Stimulated activated naive CD8-positive, alpha-beta T cell treated with anti-CD3 and anti-CD28 coated beads, Interleukin-15, amount 100 ng/mL, for 72 hours (primary cell): ENCODE measurements at regions not wholly inside any gene's neighbourhood (a gene's known extent, or its start where the extent isn't known, plus 50 kb on each side); places are given as distances from the start of the nearest gene placed in this dataset.

ENCODE experiments used
- ATAC-seq: fragments of 150-1000 bp; cut with Tn5 transposase; 2 replicates; pipeline ENCODE4 v1.10.0; 2021; ENCODE audit warnings: mild to moderate bottlenecking, moderate library complexity
- DNase-seq, 2 donors: peaks; one replicate each; pipeline ENCODE4 v3.0.0; 2021 to 2022
- H3K27ac Mint-ChIP-seq, 2 donors: one replicate each; pipeline ENCODE4 v1.8.0; 2022; ENCODE audit warnings: mild to moderate bottlenecking in 2 of 2, mixed read lengths in 2 of 2, moderate library complexity in 2 of 2
- H3K27me3 Mint-ChIP-seq: one replicate; pipeline ENCODE4 v1.8.0; 2022; ENCODE audit warnings: mixed read lengths
- H3K4me1 Mint-ChIP-seq: one replicate; pipeline ENCODE4 v1.8.0; 2022; ENCODE audit warnings: mild to moderate bottlenecking, mixed read lengths
- H3K4me3 Mint-ChIP-seq, 2 donors: one replicate each; pipeline ENCODE4 v1.8.0; 2022; ENCODE audit warnings: mild to moderate bottlenecking in 2 of 2, mixed read lengths in 2 of 2, moderate library complexity in 1 of 2
- H3K9me3 Mint-ChIP-seq, 2 donors: one replicate each; pipeline ENCODE4 v1.8.0; 2022; ENCODE audit warnings: mixed read lengths in 2 of 2

DNA sequence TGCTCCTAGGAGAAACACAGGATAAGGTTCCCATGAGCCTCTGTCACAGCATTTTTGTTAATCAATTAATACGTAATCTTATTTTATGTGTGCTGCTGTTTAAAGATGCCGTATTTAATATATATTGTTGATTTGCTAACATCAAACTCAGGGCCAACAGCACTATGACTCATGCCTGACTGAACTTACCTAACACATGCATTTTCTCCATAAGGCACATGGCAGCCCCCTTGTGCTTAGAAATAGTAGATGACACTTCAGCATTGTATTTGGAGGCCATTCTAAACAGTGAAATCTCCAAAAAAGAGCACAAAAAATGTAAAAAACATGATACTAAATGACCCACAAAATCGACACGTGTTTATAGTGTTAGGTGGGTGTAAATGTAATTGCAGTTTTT, 314.8 kb downstream of the MYCN start:
- ATAC-seq (no peak), DNase-seq (no peak)
- Mint-ChIP-seq H3K27ac (no peak overlapping the region), H3K4me1 (peaks cover 19% of the 10 kb centered on the region), H3K27me3 (peaks cover 25% of the 10 kb centered on the region), H3K4me3 (no peak overlapping the region), H3K9me3 (no peaks in the 10 kb centered on the region)

GRCh38 chr2:16254356-16254965, 314.1 kb downstream of the MYCN start:
- DNase-seq = no peak
- ATAC-seq = no peak
- H3K27ac Mint-ChIP-seq = no peak overlapping the region
- H3K27me3 Mint-ChIP-seq = peaks cover 27% of the 10 kb centered on the region
- no peak overlapping the region for H3K4me3 Mint-ChIP-seq
- H3K4me1 Mint-ChIP-seq = peaks cover 19% of the 10 kb centered on the region
- no peaks in the 10 kb centered on the region for H3K9me3 Mint-ChIP-seq

GRCh38 chr2:16253291-16253690, 312.9 kb downstream of the MYCN start:
- DNase-seq (no peak), ATAC-seq (no peak)
- Mint-ChIP-seq H3K4me3 (no peak overlapping the region), H3K27me3 (peaks cover 28% of the 10 kb centered on the region), H3K4me1 (peaks cover 18% of the 10 kb centered on the region), H3K27ac (no peak overlapping the region), H3K9me3 (no peaks in the 10 kb centered on the region)

DNA sequence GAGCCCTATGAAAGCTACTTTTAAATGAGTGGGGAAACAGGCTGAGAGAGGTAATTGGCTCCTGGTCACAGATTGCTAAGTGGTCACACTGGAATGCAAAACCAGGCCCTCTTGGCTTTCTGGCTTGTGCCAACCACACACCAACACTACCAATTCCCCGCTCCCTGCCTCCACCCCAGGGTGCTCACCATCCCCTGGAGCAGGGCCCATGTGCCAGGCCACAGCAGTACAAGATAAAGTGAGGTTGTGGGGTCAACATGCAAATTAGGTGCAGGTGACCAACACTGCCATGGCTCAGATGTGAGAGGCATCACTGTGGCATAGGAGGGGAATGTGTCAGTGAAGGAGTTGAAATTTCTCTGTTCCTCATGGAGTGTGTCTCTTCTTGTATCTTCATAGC, 312.5 kb downstream of the MYCN start:
- H3K27me3 Mint-ChIP-seq = peaks cover 24% of the 10 kb centered on the region
- ATAC-seq (no peak), DNase-seq (no peak)
- H3K9me3 Mint-ChIP-seq = no peaks in the 10 kb centered on the region
- no peak overlapping the region for H3K27ac Mint-ChIP-seq
- no peak overlapping the region for H3K4me3 Mint-ChIP-seq
- peaks cover 14% of the 10 kb centered on the region for H3K4me1 Mint-ChIP-seq

DNA sequence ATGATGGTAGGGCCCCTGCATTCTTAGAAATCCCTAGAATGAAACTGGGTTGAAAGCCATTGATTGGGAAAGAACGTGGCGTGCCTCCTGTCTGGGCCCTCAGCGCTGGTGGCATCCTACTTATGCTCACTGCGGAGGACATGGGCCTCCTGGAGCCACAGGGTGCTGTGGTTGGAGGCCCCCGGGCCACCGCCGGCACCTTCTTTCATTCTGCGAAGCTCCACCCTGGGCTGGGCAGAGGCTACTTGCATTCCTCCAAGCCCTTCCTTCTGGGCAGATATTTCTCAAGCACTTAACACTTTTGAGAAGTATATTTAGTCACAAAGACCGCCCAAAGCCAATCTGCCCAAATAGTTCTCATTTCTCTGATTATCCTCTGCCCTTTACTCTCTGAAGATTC, 311.9 kb downstream of the MYCN start:
- no peak for ATAC-seq

DNA sequence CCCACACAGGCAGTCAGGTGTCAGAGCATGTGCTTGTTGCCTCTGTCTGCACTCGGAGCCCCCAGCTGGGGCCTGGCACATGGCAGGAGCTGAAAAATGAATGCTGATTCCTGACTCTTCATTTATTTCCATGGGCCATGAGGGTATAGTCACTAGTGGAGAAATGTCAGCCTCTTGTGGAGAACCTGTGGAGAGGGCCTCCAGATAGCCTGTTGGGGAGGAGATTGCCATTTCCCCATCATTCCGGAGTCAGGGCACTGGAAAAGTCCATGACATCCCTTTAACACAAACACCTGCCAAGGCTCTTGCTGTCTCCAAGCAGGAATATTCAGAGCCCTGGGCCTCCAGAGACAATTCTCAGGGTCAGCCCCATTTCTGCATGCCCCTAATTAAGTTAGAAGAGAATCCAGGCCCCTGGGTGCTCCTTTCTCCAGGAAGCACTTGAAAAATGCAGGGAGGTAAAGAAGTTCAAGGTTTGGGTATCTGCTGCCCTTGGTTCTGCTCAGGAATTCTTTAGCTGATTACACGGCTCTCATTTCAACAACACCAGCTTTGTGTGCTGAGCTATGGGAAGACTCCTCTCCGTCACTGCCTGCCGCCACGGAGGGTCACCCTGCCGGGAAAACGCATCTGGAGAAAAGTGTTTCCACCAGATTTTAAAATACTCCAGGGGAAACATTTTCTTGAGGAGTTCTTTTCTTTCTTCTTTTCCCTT, 311.3 kb downstream of the MYCN start:
- peaks cover 20% of the 10 kb centered on the region for H3K27me3 Mint-ChIP-seq
- ATAC-seq (no peak), DNase-seq (no peak)
- H3K4me3 Mint-ChIP-seq = no peak overlapping the region
- no peaks in the 10 kb centered on the region for H3K9me3 Mint-ChIP-seq
- H3K27ac Mint-ChIP-seq = no peak overlapping the region
- peaks cover 2% of the 10 kb centered on the region for H3K4me1 Mint-ChIP-seq

More for the DNA sequence above, 311.9 kb downstream of the MYCN start:
- Mint-ChIP-seq H3K27ac (peak overlapping the region in 1 of 2 donors; percentile 54), H3K27me3 (peaks cover 20% of the 10 kb centered on the region), H3K9me3 (no peaks in the 10 kb centered on the region), H3K4me1 (peaks cover 8% of the 10 kb centered on the region), H3K4me3 (no peak overlapping the region)
- DNase-seq = no peak

- no peak for DNase-seq
- no peak for ATAC-seq
- H3K9me3 Mint-ChIP-seq = no peaks in the 10 kb centered on the region
These were observed 310.5 kb downstream of the MYCN start for GRCh38 chr2:16250886-16251285.

GRCh38 chr2:16250466-16250865, 310.1 kb downstream of the MYCN start:
- no peak overlapping the region for H3K27ac Mint-ChIP-seq
- H3K27me3 Mint-ChIP-seq = peaks cover 14% of the 10 kb centered on the region
- no peak overlapping the region for H3K4me3 Mint-ChIP-seq
- DNase-seq (no peak), ATAC-seq (no peak)
- no peaks in the 10 kb centered on the region for H3K9me3 Mint-ChIP-seq
- no peaks in the 10 kb centered on the region for H3K4me1 Mint-ChIP-seq

More at GRCh38 chr2:16250886-16251285, 310.5 kb downstream of the MYCN start:
- Mint-ChIP-seq H3K27ac (no peak overlapping the region), H3K4me3 (no peak overlapping the region), H3K27me3 (peaks cover 14% of the 10 kb centered on the region), H3K4me1 (no peaks in the 10 kb centered on the region)

- H3K9me3 Mint-ChIP-seq = no peaks in the 10 kb centered on the region
- no peak overlapping the region for H3K4me3 Mint-ChIP-seq
- no peak overlapping the region for H3K27ac Mint-ChIP-seq
- DNase-seq = no peak
- ATAC-seq = no peak
- H3K27me3 Mint-ChIP-seq = peaks cover 17% of the 10 kb centered on the region
- H3K4me1 Mint-ChIP-seq = no peaks in the 10 kb centered on the region
These were observed 309.7 kb downstream of the MYCN start for GRCh38 chr2:16250056-16250425.

GRCh38 chr2:16249246-16250055, 309.1 kb downstream of the MYCN start:
- ATAC-seq (no peak), DNase-seq (no peak)
- no peaks in the 10 kb centered on the region for H3K9me3 Mint-ChIP-seq
- H3K4me3 Mint-ChIP-seq = no peak overlapping the region
- H3K4me1 Mint-ChIP-seq = no peaks in the 10 kb centered on the region
- H3K27ac Mint-ChIP-seq = no peak overlapping the region
- peaks cover 19% of the 10 kb centered on the region for H3K27me3 Mint-ChIP-seq

DNA sequence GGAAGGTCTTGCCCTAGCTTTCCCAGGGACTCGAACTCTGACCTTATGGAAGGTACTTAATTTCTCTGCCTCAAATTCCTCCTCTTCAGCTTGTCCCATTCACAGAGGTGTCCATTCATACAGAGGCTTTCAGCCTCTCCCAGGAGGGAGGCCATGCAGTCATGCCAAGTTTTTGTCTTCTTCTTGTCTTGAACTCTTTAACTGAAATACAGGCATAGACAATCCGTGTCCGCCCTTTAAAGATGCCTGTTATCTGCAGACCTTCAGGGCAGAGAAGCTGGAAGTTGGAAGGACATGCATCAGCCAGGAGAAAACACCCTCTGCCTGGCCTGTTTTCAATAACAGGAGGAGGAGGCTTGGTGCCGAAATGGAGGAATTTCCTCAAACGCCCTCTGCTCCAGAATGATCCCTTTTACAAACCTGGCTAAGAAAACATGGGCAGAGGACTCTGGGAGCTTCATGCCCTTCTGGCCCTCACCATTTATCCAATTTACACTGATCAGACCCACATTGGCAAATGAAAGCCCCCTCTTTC, 308.3 kb downstream of the MYCN start:
- no peak overlapping the region for H3K4me3 Mint-ChIP-seq
- ATAC-seq (no peak), DNase-seq (no peak)
- no peaks in the 10 kb centered on the region for H3K4me1 Mint-ChIP-seq
- H3K27me3 Mint-ChIP-seq = peaks cover 19% of the 10 kb centered on the region
- H3K9me3 Mint-ChIP-seq = no peaks in the 10 kb centered on the region
- no peak overlapping the region for H3K27ac Mint-ChIP-seq

GRCh38 chr2:16247326-16248122, 307.2 kb downstream of the MYCN start:
- no peak overlapping the region for H3K27ac Mint-ChIP-seq
- peaks cover 19% of the 10 kb centered on the region for H3K27me3 Mint-ChIP-seq
- H3K9me3 Mint-ChIP-seq = no peaks in the 10 kb centered on the region
- H3K4me3 Mint-ChIP-seq = no peak overlapping the region
- ATAC-seq (no peak), DNase-seq (no peak)
- H3K4me1 Mint-ChIP-seq = no peaks in the 10 kb centered on the region

GRCh38 chr2:16246911-16247310, 306.6 kb downstream of the MYCN start:
- DNase-seq (no peak), ATAC-seq (no peak)
- no peaks in the 10 kb centered on the region for H3K9me3 Mint-ChIP-seq
- H3K4me3 Mint-ChIP-seq = no peak overlapping the region
- H3K4me1 Mint-ChIP-seq = no peaks in the 10 kb centered on the region
- no peak overlapping the region for H3K27ac Mint-ChIP-seq
- H3K27me3 Mint-ChIP-seq = peaks cover 25% of the 10 kb centered on the region

- no peak for DNase-seq
- no peak overlapping the region for H3K4me3 Mint-ChIP-seq
- H3K4me1 Mint-ChIP-seq = no peaks in the 10 kb centered on the region
- no peak overlapping the region for H3K27ac Mint-ChIP-seq
- H3K27me3 Mint-ChIP-seq = peaks cover 29% of the 10 kb centered on the region
- no peaks in the 10 kb centered on the region for H3K9me3 Mint-ChIP-seq
- no peak for ATAC-seq
These were observed 306.0 kb downstream of the MYCN start for GRCh38 chr2:16246281-16246850.

DNA sequence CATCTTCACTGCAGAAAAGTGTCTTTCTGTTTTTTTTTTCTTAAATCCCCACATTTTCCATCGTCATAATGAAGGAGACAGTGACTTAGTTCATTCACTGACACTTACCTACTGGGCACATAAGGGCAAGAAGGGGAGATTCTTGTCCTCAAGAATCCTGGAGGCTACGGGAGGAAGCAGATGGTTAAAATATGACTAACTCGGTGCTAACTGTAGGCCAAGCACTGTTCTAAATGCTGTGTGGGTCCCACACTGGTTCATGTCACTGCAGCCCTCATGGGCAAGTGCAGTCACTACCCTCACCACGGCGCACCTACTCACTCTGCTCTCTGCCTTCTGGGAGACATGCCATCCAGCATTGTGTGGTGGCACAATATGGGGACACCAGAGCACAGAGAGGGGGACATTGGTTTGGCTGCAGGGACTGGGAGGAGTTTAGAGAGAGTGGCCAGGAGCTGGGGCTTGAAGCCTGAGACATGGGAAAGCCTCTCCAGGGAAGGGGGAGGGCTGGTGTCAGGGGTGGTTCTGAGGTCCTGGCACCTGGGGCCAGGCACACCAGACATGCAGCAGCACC, 305.2 kb downstream of the MYCN start:
- no peak for DNase-seq
- Mint-ChIP-seq H3K4me1 (no peaks in the 10 kb centered on the region), H3K27ac (no peak overlapping the region), H3K27me3 (peaks cover 35% of the 10 kb centered on the region), H3K4me3 (no peak overlapping the region), H3K9me3 (no peaks in the 10 kb centered on the region)
- ATAC-seq = no peak
